ENCODE measurements at regions not wholly inside any gene's neighbourhood (a gene's known extent, or its start where the extent isn't known, plus 50 kb on each side); places are given as distances from the start of the nearest gene placed in this dataset.

DNA sequence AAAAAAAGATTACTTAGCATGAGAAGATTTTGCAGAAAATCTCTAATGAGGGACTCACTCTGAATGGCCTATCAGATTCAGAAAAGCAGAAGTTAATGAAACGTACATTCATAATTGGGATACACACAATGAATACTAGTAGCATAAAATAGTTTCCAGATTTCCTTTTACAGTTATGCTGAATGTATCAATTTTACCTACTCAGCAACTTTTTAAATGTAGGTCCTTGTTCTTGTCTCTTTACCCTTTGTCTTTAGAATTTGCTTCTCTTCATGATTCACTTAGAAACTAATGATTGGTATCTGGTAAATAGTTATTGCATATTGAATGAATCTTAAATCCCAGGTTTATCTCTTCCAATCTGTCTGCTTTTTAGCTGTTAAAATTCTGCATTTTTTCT lies 458.8 kb downstream of the DSC3 start:
- no peak overlapping the region for H3K27ac Mint-ChIP-seq (ENCODE audit: low read depth, unreplicated experiment)
- H3K4me3 Mint-ChIP-seq (ENCODE audit: unreplicated experiment) = no peak overlapping the region
- ChIA-PET POLR2A (no interaction called here), CTCF (no interaction called here)
- peaks cover 6% of the 10 kb centered on the region for H3K9me3 Mint-ChIP-seq (ENCODE audit: unreplicated experiment)
- H3K36me3 Mint-ChIP-seq (ENCODE audit: insufficient read depth, unreplicated experiment) = no peaks in the 10 kb centered on the region
- no peaks in the 10 kb centered on the region for H3K4me1 Mint-ChIP-seq (ENCODE audit: insufficient read depth, unreplicated experiment)
- intact Hi-C loops (cut with micrococcal nuclease) = no loop called here
- no peak for TF ChIP-seq CTCF (IDR thresholded peaks at IDR 0.05; ENCODE audit: unreplicated experiment)
- H3K27me3 Mint-ChIP-seq (ENCODE audit: insufficient read depth, unreplicated experiment) = peaks cover 37% of the 10 kb centered on the region
- DNase-seq (ENCODE audit: unreplicated experiment) = no peak
- BruUV-seq (replicated peaks) = no TSS peak

- peaks cover 36% of the 10 kb centered on the region for H3K27me3 Mint-ChIP-seq (ENCODE audit: insufficient read depth, unreplicated experiment)
- intact Hi-C loops (cut with micrococcal nuclease) = no loop called here
- ChIA-PET POLR2A (no interaction called here), CTCF (no interaction called here)
- no peaks in the 10 kb centered on the region for H3K4me1 Mint-ChIP-seq (ENCODE audit: insufficient read depth, unreplicated experiment)
- H3K4me3 Mint-ChIP-seq (ENCODE audit: unreplicated experiment) = no peak overlapping the region
- no peaks in the 10 kb centered on the region for H3K9me3 Mint-ChIP-seq (ENCODE audit: unreplicated experiment)
- no peak overlapping the region for H3K27ac Mint-ChIP-seq (ENCODE audit: low read depth, unreplicated experiment)
- no TSS peak for BruUV-seq (replicated peaks)
- DNase-seq (ENCODE audit: unreplicated experiment) = peak; percentile 3
- no peaks in the 10 kb centered on the region for H3K36me3 Mint-ChIP-seq (ENCODE audit: insufficient read depth, unreplicated experiment)
- TF ChIP-seq CTCF (IDR thresholded peaks at IDR 0.05; ENCODE audit: unreplicated experiment) = no peak
Observed at GRCh38 chr18:30582078-30582477, 460.5 kb downstream of the DSC3 start.

DNA sequence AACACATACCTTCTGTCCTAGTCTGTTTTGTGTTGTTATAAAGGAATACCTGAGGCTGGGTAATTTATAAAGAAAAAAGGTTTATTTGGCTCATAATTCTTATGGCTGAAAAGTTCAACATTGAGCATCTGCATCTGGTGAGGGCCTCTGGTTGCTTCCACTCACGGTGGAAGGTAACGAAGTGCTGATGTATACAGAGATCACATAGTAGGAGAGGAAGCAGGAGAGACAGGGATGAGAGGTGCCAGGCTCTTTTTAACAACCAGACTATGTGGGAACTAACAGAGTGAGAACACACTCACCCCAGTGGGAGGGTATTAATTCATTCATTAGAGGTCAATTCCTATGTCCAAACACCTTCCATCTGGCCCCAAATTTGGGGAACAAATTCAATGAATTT lies 463.8 kb downstream of the DSC3 start:
- DNase-seq (ENCODE audit: unreplicated experiment) = no peak
- no peaks in the 10 kb centered on the region for H3K9me3 Mint-ChIP-seq (ENCODE audit: unreplicated experiment)
- CTCF ChIA-PET = no interaction called here
- BruUV-seq (replicated peaks) = no TSS peak
- TF ChIP-seq CTCF (IDR thresholded peaks at IDR 0.05; ENCODE audit: unreplicated experiment) = no peak
- no peak overlapping the region for H3K4me3 Mint-ChIP-seq (ENCODE audit: unreplicated experiment)
- no peaks in the 10 kb centered on the region for H3K36me3 Mint-ChIP-seq (ENCODE audit: insufficient read depth, unreplicated experiment)
- POLR2A ChIA-PET = interaction anchor here (0.5 kb wide), 1 partner anchor 99 kb away, joined by 3 read pairs; no protein-coding TSS in a partner anchor
- intact Hi-C loops (cut with micrococcal nuclease) = no loop called here
- H3K27me3 Mint-ChIP-seq (ENCODE audit: insufficient read depth, unreplicated experiment) = peaks cover 36% of the 10 kb centered on the region
- H3K27ac Mint-ChIP-seq (ENCODE audit: low read depth, unreplicated experiment) = no peak overlapping the region
- no peaks in the 10 kb centered on the region for H3K4me1 Mint-ChIP-seq (ENCODE audit: insufficient read depth, unreplicated experiment)

GRCh38 chr18:30572214-30572613 lies 470.3 kb downstream of the DSC3 start:
- Mint-ChIP-seq H3K36me3 (ENCODE audit: insufficient read depth, unreplicated experiment) (no peaks in the 10 kb centered on the region), H3K27me3 (ENCODE audit: insufficient read depth, unreplicated experiment) (peaks cover 14% of the 10 kb centered on the region), H3K27ac (ENCODE audit: low read depth, unreplicated experiment) (no peak overlapping the region), H3K4me3 (ENCODE audit: unreplicated experiment) (no peak overlapping the region), H3K9me3 (ENCODE audit: unreplicated experiment) (no peaks in the 10 kb centered on the region), H3K4me1 (ENCODE audit: insufficient read depth, unreplicated experiment) (no peaks in the 10 kb centered on the region)
- intact Hi-C loops (cut with micrococcal nuclease) = no loop called here
- TF ChIP-seq CTCF (IDR thresholded peaks at IDR 0.05; ENCODE audit: unreplicated experiment) = no peak
- CTCF ChIA-PET = interaction anchor here (0.6 kb wide), 1 partner anchor 301 kb away, joined by 4 read pairs; no protein-coding TSS in a partner anchor
- POLR2A ChIA-PET = interaction anchor here (0.8 kb wide), 1 partner anchor 16 kb away, joined by 3 read pairs; no protein-coding TSS in a partner anchor
- no TSS peak for BruUV-seq (replicated peaks)
- no peak for DNase-seq (ENCODE audit: unreplicated experiment)

All from MCF 10A (cell line).